HG03558 (cell line): ENCODE measurements at regions not wholly inside any gene's neighbourhood (a gene's known extent, or its start where the extent isn't known, plus 50 kb on each side); places are given as distances from the start of the nearest gene placed in this dataset.
"Not testable (repeated sequence)": the region's sequence is repeated elsewhere in the genome, so short reads cannot be mapped to it uniquely, and the experiment has no call there.

Source experiments
- ATAC-seq: cut with Tn5 transposase; IDR thresholded peaks from one replicate; pipeline ENCODE4 v1.9.1; 2021; ENCODE audit warnings: moderate number of reproducible peaks; ENCODE audit not compliant: unreplicated experiment; ENCODE audit errors: extremely low read depth

DNA sequence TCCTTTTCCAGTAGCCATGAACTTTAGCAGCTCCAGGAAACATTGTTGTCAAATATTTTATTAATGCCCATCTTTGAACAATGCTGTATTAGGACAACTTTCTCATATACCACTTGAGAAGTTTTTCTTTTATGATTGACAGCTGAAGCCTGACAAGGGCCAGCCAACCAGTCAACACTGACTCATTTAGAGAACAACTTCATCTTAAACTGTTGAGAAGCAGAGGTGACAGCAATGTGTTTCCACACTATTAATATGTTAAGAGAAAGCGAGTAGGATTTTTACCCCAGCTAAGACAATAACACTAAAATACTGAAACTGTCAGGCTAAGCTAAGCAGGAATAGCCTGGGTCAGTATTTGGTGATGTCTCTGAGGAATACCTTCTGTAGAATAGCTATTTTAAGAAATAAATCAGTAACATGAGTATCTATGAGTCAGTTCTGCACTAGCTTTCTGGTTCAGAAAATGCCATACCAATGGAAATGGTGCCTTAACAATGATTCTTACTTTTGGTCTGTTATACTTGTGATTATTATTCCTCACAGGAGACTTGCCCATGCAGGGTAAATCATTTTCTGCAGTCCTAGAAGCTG lies 168.8 kb upstream of the POT1 start:
- peak; percentile 79 for ATAC-seq

DNA sequence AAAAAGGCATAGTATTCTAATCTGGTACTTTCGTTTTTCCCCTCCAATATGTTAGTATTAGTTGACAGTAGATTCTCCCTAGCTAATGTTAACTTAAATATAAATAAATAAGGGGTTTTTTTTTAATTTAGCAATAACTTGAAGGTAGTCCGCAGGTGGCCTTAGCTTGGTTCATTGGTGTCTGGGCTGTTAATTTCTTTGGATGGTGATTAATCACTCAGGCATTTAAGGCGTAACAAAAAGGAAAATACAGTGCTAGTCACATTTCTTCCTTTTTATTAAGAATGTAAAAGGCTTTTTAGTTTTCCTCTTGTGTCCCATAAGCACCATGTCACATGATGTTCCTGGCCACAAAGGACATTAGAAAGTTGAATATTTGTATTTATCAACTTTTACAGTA lies 161.0 kb upstream of the POT1 start:
- ATAC-seq, result no peak

DNA sequence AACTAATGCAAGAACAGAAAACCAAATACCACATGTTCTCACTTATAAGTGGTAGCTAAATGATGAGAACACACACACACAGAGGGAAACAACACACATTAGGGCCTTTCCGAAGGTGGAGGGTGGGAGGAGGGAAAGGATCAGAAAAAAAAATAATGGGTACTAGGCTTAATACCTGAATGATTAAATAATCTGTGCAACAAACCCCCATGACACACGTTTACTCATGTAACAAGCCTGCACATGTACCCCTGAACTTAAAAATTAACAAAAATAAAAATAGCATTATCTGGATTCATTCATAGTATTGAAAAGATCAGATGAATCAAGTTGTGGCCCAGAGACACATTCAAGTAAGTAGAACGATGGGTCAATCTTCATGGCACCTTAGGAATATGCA lies 159.5 kb upstream of the POT1 start:
- ATAC-seq, result no peak

DNA sequence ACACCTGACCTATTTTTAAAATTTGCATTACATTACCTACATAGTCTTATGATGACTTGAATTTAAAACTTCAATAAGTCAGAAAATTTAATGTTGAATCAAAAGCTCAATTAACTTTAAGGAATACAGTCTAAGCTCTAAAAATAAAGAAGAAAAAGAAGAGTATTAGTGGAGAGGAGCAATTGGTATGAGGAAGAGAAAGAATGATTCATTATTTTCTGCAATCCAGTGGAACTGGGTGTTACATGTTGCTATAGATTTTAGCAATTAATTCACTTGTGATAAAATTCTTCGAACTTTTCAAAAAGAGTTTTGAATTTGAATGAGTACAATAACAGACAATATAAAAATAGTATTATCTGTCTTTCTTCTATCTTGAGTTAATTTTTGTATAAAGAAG lies 158.9 kb upstream of the POT1 start:
- ATAC-seq, result no peak

DNA sequence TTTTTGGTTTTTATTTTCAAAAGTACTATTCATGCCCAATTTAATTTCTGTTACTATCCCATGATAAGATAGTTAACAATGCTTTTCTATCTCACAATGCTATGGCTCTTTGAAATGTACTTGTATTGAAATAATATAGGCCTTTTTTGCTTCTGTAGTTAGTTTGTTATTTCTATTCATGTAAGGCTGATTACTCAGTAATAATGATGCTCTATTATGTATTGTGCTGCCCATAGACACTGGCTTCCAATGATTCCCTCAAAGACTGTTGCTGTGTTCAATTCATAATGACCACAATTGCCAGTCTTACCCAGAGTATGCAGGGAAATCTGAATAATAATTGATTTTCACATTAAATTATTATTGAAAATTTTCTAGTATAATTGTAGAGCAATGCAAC lies 155.5 kb upstream of the POT1 start:
- ATAC-seq, result no peak

DNA sequence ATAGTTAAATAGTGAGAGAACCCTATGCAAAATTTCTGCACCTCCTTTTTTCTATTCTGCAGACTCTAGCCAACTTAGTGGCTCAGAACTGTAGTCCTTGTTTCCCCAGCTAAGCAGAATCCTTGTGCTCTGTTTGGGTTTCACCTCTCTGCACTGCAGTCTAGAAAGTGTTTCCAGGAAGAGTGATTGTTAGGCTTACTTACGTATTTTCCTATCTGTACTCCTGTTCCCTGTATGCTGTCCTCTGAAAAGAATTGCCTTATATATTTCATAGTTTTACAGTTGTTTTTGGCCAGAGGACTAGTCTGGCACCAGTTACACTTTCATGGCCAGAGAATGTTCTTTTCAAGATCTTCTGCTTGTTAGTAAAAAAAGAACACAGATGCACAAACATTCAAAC lies 154.6 kb upstream of the POT1 start:
- ATAC-seq, result no peak

DNA sequence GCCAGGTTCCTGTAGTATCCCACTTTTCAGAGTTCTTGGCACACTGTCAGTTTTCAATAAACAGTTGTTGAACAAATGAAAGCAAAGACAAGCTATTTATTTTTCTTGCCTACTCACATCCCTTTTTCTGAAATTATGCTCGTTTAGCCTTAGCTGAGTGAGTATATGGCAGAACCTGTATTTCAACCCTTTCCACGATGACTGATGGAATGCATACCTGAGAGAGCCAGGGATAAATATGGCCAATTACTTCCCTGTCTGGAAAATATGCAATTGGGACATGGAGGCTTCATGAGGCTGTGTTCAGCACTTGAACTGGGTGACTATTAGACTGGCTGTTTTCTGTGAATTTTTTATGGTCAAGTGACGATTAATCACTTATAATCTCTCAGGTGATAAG lies 144.5 kb upstream of the POT1 start:
- ATAC-seq, result no peak

DNA sequence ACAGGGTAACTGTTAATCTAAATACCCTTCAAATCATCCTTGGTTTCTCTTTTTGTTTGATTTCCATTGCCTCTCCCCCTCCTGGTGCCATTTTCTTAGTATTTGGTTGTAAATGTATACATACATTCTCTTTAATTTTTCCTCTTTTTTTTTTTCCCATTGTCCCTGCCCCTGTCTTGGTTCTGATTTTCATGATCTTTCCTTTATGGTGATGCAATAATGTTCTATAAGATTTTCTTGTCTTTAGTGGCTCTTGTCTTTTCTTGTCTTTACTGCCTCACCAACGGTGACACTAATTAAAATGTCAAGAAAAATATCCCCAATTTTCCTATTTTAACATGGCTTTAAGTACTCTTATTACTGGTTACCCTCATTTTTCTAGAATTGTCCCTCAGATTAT lies 135.9 kb upstream of the POT1 start:
- no peak for ATAC-seq

DNA sequence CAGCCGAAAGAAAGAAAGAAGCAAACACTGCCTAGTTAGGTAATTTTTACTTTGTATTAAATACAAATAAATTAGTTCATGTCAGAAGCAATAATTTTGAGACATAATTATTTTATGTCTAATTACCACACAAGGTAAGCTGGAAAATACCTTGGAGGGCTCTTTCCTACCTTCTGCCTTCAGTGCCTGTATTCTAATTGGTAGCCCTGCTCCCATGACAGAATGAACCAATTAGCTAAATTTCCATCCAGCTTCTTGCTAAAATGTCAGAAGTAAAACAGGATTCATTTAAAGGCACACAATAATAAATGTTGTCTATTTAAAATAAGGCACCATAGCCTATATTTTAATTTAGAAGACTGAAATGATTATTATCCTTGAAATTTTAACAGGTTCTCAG lies 135.4 kb upstream of the POT1 start:
- ATAC-seq, result no peak

DNA sequence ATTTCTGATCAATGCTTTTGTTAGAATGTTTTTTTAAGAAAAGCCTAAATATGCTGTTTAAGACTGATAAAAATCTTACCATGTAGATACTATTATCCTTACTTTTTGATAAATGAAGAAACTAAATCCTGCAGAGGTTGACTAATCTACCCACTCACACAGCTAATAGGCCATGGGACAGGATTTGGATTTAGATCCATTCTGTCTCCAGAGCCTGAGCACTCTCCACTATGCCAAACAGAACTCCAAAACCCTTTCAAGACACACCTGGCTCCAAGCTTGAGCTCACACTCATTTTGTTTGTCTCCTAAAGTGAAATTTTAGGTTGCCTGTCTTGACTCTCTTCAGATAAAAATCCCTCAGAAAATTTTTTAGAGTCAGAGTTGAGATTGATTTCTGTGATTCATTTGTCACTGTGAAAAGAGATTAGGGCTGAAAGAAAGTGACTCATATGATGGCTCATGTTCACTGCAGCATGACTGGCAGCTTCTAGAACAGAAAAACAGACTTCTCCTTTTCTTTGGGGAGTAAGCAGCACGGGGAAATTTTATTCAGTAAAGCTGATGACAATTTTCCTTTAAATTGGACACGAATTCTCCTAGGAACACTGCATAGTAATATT lies 132.3 kb upstream of the POT1 start:
- peak; percentile 91 for ATAC-seq

DNA sequence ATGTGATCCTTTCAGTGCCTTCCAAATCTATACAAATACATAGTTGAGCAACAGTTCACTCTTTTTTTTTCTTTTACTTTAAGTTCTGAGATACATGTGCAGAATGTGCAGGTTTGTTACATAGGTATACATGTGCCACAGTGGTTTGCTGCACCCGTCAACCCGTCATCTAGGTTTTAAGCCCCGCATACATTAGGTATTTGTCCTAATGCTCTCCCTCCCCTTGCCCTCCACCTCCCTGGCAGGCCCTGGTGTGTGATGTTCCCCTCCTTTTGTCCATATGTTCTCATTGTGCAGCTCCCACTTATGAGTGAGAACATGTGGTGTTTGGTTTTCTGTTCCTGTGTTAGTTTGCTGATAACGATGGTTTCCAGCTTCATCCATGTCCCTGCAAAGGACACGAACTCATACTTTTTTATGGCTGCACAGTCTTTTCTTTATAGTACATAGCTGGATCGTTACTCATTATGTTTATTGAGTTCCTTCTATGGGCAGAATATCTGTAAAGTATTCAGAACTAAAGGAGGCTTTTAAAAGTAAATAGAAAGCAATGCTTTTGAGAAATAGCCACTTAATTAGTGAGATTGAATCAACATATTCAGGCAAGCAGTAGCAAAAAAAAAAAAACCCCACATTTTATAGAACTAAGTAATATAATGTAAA lies 131.6 kb upstream of the POT1 start:
- ATAC-seq, result not testable (repeated sequence)

DNA sequence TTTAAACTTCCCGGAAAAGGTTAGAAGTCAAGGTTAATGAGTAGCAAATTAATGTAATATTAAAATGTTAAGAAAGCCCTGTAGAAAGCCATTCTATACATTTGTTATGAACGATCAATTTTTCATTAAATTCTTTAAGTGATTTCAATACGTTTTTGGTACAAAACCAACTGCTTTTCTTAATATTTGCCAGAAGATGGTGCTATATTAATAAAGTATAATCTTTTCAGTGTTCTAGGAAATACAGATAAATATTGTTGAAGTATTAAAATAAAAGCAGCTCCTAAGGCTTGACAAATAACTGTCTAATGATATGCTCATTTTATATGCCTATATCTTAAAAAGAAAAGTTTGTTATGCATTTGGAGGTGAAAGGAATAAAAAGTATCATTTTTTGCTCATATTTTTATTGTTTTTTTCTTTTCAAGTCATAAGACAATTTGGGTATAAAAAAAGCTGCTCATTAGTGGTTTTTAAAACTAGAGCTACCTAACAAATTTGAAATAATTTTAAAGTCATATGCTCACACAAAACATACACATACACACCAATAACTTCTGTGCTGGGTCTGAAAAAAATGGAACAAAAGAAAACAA lies 130.3 kb upstream of the POT1 start:
- no peak for ATAC-seq

DNA sequence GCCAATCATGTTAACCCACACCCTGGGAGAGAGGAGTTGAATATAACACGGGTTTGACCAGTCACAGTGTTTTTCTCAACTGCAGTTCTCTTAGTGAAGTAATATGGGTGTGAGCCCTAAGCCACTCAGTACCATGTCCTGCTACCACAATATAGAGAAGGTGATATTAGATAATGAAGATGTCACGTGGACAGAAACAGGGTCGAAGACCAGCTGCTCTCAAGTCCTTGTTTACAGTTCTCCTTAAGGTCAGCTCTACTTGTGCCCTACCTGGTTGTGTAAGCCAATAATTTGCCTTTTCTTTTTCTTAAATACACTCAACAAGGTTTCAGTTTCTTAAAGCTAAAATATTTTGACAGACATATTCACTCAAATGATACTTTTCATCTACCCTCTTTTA lies 128.3 kb upstream of the POT1 start:
- ATAC-seq, result no peak

DNA sequence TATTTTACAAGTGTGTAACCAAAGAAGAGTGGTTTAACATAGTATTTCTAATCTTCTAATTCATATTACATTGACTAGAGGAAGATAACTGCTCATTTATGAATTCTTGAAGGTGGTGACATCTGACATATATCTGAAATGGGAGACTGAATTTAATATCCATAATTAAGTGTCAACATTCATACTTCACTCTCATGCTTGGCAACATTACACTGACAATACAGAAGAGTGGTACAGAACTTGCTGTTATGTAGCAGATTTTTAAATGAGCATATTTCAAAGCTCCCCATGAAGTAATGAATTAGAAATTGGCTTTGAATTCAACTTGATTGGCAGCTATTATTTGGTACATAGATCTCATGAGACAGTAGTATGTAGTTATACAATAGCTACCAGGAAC lies 125.8 kb upstream of the POT1 start:
- ATAC-seq, result no peak

DNA sequence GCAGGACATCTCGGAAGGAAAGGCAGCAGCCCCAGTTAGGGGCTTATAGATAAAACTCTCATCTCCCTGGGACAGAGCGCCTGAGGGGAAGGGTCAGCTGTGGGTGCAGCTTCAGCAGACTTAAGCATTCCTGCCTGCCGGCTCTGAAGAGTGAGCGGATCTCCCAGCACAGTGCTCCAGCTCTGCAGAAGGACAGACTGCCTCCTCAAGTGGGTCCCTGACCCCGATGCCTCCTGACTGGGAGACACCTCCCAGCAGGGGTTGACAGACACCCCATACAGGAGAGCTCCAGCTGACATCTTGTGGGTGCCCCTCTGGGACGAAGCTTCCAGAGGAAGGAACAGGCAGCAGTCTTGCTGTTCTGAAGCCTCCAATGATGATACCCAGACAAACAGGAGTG lies 117.1 kb upstream of the POT1 start:
- no peak for ATAC-seq

DNA sequence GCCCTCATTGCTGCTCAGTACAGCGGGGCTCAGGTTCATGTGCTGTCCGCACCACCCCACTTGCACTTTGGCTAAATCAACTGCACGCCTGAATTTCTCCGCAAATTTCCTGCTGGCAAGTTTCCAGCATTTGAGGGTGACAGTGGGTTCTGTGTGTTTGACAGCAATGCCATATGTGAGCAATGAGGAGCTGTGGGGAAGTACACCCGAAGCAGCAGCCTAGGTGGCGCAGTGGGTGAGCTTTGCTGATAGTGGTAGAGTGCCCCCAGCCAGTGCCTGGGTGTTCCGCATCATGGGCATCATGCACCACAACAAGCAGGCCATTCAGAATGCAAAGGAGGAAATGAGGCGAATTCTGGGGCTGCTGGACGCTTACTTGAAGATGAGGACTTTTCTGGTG lies 103.9 kb upstream of the POT1 start:
- no peak for ATAC-seq

DNA sequence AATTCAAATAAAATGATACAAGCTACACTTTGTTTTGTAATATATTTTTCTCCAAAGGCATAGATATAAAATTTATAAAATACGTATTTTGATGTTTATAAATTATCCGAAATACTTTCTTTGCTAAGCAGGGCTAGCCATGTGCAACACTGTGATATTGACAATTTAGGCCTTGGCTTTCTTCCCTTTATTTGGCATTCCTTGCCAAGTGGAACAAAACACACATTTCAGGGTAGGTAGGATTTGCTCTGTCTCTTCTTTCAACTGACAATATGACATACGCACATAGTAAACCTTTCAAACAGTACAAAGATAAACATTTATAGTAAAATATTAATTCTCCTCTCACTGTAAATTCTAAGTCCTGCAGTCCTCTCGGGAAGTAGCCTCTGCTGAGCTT lies 103.3 kb upstream of the POT1 start:
- ATAC-seq, result no peak

DNA sequence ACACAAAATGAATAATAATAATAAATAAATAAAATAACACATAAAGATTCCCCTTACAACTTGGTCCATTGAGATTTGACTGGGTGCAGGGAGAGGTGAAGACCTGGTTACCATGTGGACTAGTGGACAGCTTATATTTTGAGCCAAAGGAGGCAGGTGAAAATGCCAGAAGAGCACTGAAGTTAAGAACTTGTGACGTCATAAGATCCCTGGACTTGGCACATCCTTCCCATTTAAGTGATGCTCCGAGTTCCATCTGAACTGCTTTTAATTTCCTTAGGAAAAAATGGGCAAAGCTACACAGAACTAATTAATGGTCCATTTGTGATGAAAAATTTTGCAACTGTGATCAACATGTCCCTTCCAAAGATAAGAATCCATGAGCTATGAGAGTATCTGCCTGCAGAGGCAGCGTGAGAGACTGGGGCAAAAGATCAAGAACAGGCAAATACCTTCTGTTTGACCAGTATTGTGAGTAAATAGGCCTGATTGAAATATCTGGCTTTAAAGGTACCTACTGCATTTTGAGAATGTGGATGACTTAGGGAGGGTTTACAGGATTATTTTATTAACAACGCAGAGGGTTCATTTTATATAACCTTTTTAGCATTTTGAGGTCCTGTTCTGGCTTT lies 101.2 kb upstream of the POT1 start:
- no peak for ATAC-seq

DNA sequence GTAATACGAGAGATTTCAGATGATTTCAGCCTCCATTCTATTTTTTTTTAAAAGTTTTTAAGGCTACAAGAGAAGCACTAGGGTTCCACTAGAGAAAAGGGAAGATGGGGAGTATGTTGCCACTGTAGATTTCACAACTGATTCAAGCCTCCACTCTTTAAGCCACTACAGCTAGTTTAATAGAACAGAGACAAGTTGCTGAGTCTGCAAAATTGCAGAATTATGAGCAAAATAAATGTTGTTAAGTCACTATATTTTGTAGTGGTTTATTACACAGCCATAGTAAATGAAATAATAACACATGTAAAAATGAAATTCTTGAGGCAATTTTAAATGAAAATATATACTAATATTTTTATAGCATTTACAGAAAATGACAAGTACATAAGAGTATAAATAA lies 96.0 kb upstream of the POT1 start:
- no peak for ATAC-seq

DNA sequence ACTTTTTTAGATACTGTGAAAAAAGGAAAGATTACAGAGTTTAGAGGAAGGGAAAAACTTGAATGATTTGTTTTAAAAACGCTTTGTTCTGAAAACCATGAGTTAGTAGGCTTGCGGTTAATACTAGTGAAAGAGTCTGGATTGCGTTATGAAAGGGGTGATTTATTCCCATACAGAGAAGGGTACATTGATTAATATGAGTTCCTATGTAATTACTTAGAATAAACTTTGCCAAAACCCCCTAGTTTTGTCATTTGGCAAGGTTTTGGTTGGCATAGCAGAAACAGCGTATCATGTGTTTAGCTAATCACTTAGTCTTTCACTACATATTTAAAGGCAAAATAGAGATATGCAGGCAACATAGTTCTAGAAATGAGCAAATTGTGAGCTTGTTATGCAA lies 91.2 kb upstream of the POT1 start:
- ATAC-seq, result no peak

DNA sequence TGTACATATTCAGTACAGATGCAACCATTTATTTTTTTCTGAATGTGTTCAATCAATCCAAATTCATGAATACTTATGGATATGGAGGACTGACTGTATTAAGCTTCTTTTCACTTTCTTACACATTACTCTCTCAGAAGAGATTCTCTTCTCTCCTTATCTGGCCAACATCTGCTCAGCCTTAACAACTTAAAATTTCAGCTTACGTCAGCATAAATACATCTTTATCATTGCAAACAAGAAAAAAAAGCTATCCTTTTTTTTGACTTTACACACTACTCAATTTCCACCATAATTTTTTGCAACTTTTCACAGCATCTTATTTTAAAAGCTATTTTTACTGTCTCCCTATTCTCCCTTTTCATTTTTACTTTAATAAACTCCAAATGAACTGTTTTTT lies 80.9 kb upstream of the POT1 start:
- no peak for ATAC-seq
